ENCODE measurements at regions not wholly inside any gene's neighbourhood (a gene's known extent, or its start where the extent isn't known, plus 50 kb on each side); places are given as distances from the start of the nearest gene placed in this dataset.
"Not testable (repeated sequence)": the region's sequence is repeated elsewhere in the genome, so short reads cannot be mapped to it uniquely, and the experiment has no call there.

GRCh38 chr21:5138687-5139086 lies 5382.7 kb upstream of the TPTE start:
- not testable (repeated sequence) for DNase-seq

GRCh38 chr21:5139528-5139927 lies 5381.9 kb upstream of the TPTE start:
- DNase-seq, result not testable (repeated sequence)

- DNase-seq, result not testable (repeated sequence)
Observed at GRCh38 chr21:5143011-5143410, 5378.4 kb upstream of the TPTE start.

GRCh38 chr21:5144731-5145130 lies 5376.7 kb upstream of the TPTE start:
- DNase-seq, result not testable (repeated sequence)

- not testable (repeated sequence) for DNase-seq
Observed at GRCh38 chr21:5147685-5148084, 5373.7 kb upstream of the TPTE start.

- not testable (repeated sequence) for DNase-seq
Observed at GRCh38 chr21:5149222-5149621, 5372.2 kb upstream of the TPTE start.

- DNase-seq, result not testable (repeated sequence)
Observed at GRCh38 chr21:5153842-5154640, 5367.3 kb upstream of the TPTE start.

- DNase-seq, result peak; percentile 82
Observed at GRCh38 chr21:5154641-5154982, 5366.8 kb upstream of the TPTE start.

- DNase-seq, result not testable (repeated sequence)
Observed at GRCh38 chr21:5162693-5163574, 5358.4 kb upstream of the TPTE start.

- not testable (repeated sequence) for DNase-seq
Observed at GRCh38 chr21:5165829-5166228, 5355.6 kb upstream of the TPTE start.
